OCI-LY1 (cell line): ENCODE measurements at regions not wholly inside any gene's neighbourhood (a gene's known extent, or its start where the extent isn't known, plus 50 kb on each side); places are given as distances from the start of the nearest gene placed in this dataset.

Source experiments
- H2AFZ ChIP-seq: fragments of 200-600 bp; sonication (generic), shearing (Covaris generic); 2 replicates; pipeline ENCODE4 v1.6.0; 2014; ENCODE audit warnings: antibody characterized with exemption, mild to moderate bottlenecking, low read length
- H3F3A ChIP-seq: fragments of 200-600 bp; sonication (generic), shearing (Covaris generic); 2 replicates; pipeline ENCODE4 v1.6.0; 2014; ENCODE audit warnings: mild to moderate bottlenecking, antibody characterized with exemption, low read length, moderate library complexity; ENCODE audit not compliant: insufficient read depth
- H3K27ac ChIP-seq: fragments of 200-600 bp; sonication (generic); 2 replicates; pipeline ENCODE4 v1.5.1; 2014; ENCODE audit warnings: low read length, mixed run types, mild to moderate bottlenecking, low read depth; ENCODE audit not compliant: poor library complexity, severe bottlenecking
- H3K27me3 ChIP-seq: fragments of 200-600 bp; sonication (generic); 2 replicates; pipeline ENCODE4 v1.6.0; 2014; ENCODE audit warnings: antibody characterized with exemption, mild to moderate bottlenecking, low read length, moderate library complexity; ENCODE audit not compliant: insufficient read depth
- H3K36me3 ChIP-seq: fragments of 200-600 bp; sonication (generic); 2 replicates; pipeline ENCODE4 v1.6.1; 2014; ENCODE audit warnings: mild to moderate bottlenecking, antibody characterized with exemption, low read length, moderate library complexity, mixed read lengths; ENCODE audit not compliant: insufficient read depth
- H3K4me1 ChIP-seq: fragments of 200-600 bp; sonication (generic); 2 replicates; pipeline ENCODE4 v1.5.1; 2014; ENCODE audit warnings: mild to moderate bottlenecking, low read length, moderate library complexity; ENCODE audit not compliant: insufficient read depth, severe bottlenecking
- H3K4me2 ChIP-seq: fragments of 200-600 bp; sonication (generic), shearing (Covaris generic); 2 replicates; pipeline ENCODE4 v1.6.1; 2014; ENCODE audit warnings: low read length
- H3K4me3 ChIP-seq: fragments of 200-600 bp; sonication (generic); 2 replicates; pipeline ENCODE4 v1.5.1; 2014; ENCODE audit warnings: low read length, low read depth, mild to moderate bottlenecking, mixed read lengths; ENCODE audit not compliant: poor library complexity, severe bottlenecking
- H3K79me2 ChIP-seq: fragments of 200-600 bp; shearing (Covaris generic); 2 replicates; pipeline ENCODE4 v1.6.1; 2016; ENCODE audit warnings: mixed run types, low read length, mixed read lengths; ENCODE audit not compliant: insufficient read depth
- H3K9ac ChIP-seq: fragments of 200-600 bp; sonication (generic), shearing (Covaris generic); 2 replicates; pipeline ENCODE4 v1.6.1; 2014; ENCODE audit warnings: mild to moderate bottlenecking, low read length, mixed read lengths
- H3K9me2 ChIP-seq: fragments of 200-600 bp; sonication (generic), shearing (Covaris generic); 2 replicates; pipeline ENCODE4 v1.6.1; 2014; ENCODE audit warnings: low read depth, mild to moderate bottlenecking, low read length, mixed read lengths
- H3K9me3 ChIP-seq: fragments of 200-600 bp; shearing (Covaris generic); 2 replicates; pipeline ENCODE4 v1.6.1; 2014; ENCODE audit warnings: low read length, mixed read lengths
- H4K20me1 ChIP-seq: fragments of 200-600 bp; sonication (generic), shearing (Covaris generic); 2 replicates; pipeline ENCODE4 v1.6.0; 2016; ENCODE audit warnings: mild to moderate bottlenecking, low read length; ENCODE audit not compliant: insufficient read depth
- CTCF ChIP-seq: fragments of 200-600 bp; sonication (generic), shearing (Covaris generic); IDR thresholded peaks from 2 replicates; pipeline ENCODE4 v1.5.1; 2017; ENCODE audit warnings: mild to moderate bottlenecking, antibody characterized with exemption, low read length, moderate library complexity, mixed read lengths
- EZH2 ChIP-seq: fragments of 200-600 bp; sonication (generic), shearing (Covaris generic); IDR thresholded peaks from 2 replicates; pipeline ENCODE4 v1.8.0; 2017; ENCODE audit warnings: borderline replicate concordance, mixed run types, mild to moderate bottlenecking, antibody characterized with exemption, low read length, moderate library complexity, mixed read lengths

GRCh38 chr7:76123316-76123715 is 75.4 kb downstream of the MDH2 start:
- Histone ChIP-seq H3K4me2 (no peak overlapping the region), H4K20me1 (no peaks in the 10 kb centered on the region), H3F3A (no peaks in the 10 kb centered on the region), H3K27me3 (no peaks in the 10 kb centered on the region), H3K4me1 (no peaks in the 10 kb centered on the region), H3K9ac (no peak overlapping the region), H3K9me3 (no peaks in the 10 kb centered on the region), H3K79me2 (no peaks in the 10 kb centered on the region), H3K27ac (no peak overlapping the region), H3K4me3 (no peak overlapping the region), H3K36me3 (no peaks in the 10 kb centered on the region), H3K9me2 (no peaks in the 10 kb centered on the region), H2AFZ (no peak overlapping the region)
- TF ChIP-seq EZH2 (no peak), CTCF (no peak)

GRCh38 chr7:76125560-76125959 is 76.1 kb upstream of the SRRM3 start:
- TF ChIP-seq EZH2 (no peak), CTCF (no peak)
- Histone ChIP-seq H3K9ac (no peak overlapping the region), H3F3A (no peaks in the 10 kb centered on the region), H3K4me2 (no peak overlapping the region), H3K36me3 (no peaks in the 10 kb centered on the region), H3K9me2 (no peaks in the 10 kb centered on the region), H3K27me3 (no peaks in the 10 kb centered on the region), H4K20me1 (no peaks in the 10 kb centered on the region), H3K79me2 (no peaks in the 10 kb centered on the region), H3K4me1 (no peaks in the 10 kb centered on the region), H3K9me3 (no peaks in the 10 kb centered on the region), H2AFZ (no peak overlapping the region), H3K27ac (no peak overlapping the region), H3K4me3 (no peak overlapping the region)

GRCh38 chr7:76126632-76127031 is 75.1 kb upstream of the SRRM3 start:
- Histone ChIP-seq H3K9ac (no peak overlapping the region), H3K36me3 (no peaks in the 10 kb centered on the region), H3K4me1 (no peaks in the 10 kb centered on the region), H3K9me2 (no peaks in the 10 kb centered on the region), H3K9me3 (no peaks in the 10 kb centered on the region), H3K27ac (no peak overlapping the region), H3K27me3 (no peaks in the 10 kb centered on the region), H3F3A (no peaks in the 10 kb centered on the region), H4K20me1 (no peaks in the 10 kb centered on the region), H3K79me2 (no peaks in the 10 kb centered on the region), H2AFZ (no peak overlapping the region), H3K4me3 (no peak overlapping the region), H3K4me2 (no peak overlapping the region)
- TF ChIP-seq CTCF (no peak), EZH2 (no peak)
